WTC11 (cell line): ENCODE measurements at regions not wholly inside any gene's neighbourhood (a gene's known extent, or its start where the extent isn't known, plus 50 kb on each side); places are given as distances from the start of the nearest gene placed in this dataset.

ENCODE experiments used
- ATAC-seq: fragments of 200-7000 bp; cut with Tn5 transposase; 2 replicates; pipeline ENCODE4 v1.10.0; 2021; ENCODE audit warnings: mild to moderate bottlenecking, moderate library complexity
- CTCF ChIA-PET: fragments of 300-600 bp; sonication (Branson Sonifier 250); formaldehyde crosslinking; loops from one replicate; lab custom pipeline; 2021; ENCODE audit warnings: antibody characterized with exemption; lab: Charles Lee
- POLR2A ChIA-PET: fragments of 350-600 bp; sonication (Branson Sonifier 250); formaldehyde crosslinking; loops from one replicate; lab custom pipeline; 2021; ENCODE audit warnings: antibody characterized with exemption; lab: Charles Lee
- DNase-seq: peaks from one replicate; pipeline ENCODE4 v3.0.0; 2021; ENCODE audit warnings: low spot score
- H3K27ac Mint-ChIP-seq: 2 replicates; pipeline ENCODE4 v1.8.0; 2021; ENCODE audit warnings: mixed read lengths
- H3K27me3 Mint-ChIP-seq: 2 replicates; pipeline ENCODE4 v1.8.0; 2021; ENCODE audit warnings: low read depth, mild to moderate bottlenecking, moderate library complexity, mixed read lengths
- H3K36me3 Mint-ChIP-seq: 2 replicates; pipeline ENCODE4 v1.8.0; 2021; ENCODE audit warnings: mixed read lengths
- H3K4me1 Mint-ChIP-seq: 2 replicates; pipeline ENCODE4 v1.8.0; 2022; ENCODE audit warnings: mixed read lengths
- H3K4me3 Mint-ChIP-seq: 2 replicates; pipeline ENCODE4 v1.8.0; 2021; ENCODE audit warnings: mild to moderate bottlenecking, moderate library complexity, mixed read lengths
- H3K9me3 Mint-ChIP-seq: 2 replicates; pipeline ENCODE4 v1.8.0; 2021; ENCODE audit warnings: mixed read lengths
- CREB1 ChIP-seq: sonication (generic); formaldehyde crosslinking; IDR thresholded peaks from 2 replicates; pipeline ENCODE4 v1.8.0; 2023; ENCODE audit warnings: mild to moderate bottlenecking, missing genetic modification reagents
- IRF2 ChIP-seq: sonication (generic); formaldehyde crosslinking; IDR thresholded peaks from 2 replicates; pipeline ENCODE4 v1.8.0; 2022; ENCODE audit warnings: low read depth, missing genetic modification reagents, borderline replicate concordance
- KAT7 ChIP-seq: sonication (generic); formaldehyde crosslinking; IDR thresholded peaks from 2 replicates; pipeline ENCODE4 v1.8.1; 2023; ENCODE audit warnings: missing genetic modification reagents, mild to moderate bottlenecking, borderline replicate concordance
- MYBL2 ChIP-seq: sonication (generic); formaldehyde crosslinking; IDR thresholded peaks from 2 replicates; pipeline ENCODE4 v1.8.1; 2023; ENCODE audit warnings: mild to moderate bottlenecking, moderate library complexity, missing genetic modification reagents
- NFATC4 ChIP-seq: fragments of 250-450 bp; sonication (Bioruptor Pico); IDR thresholded peaks from 2 replicates; pipeline ENCODE4 v1.9.0; 2021; ENCODE audit warnings: mild to moderate bottlenecking
- NFYB ChIP-seq: sonication (generic); formaldehyde crosslinking; conservative IDR thresholded peaks from 2 replicates; pipeline ENCODE4 v1.8.0; 2022; ENCODE audit warnings: low read depth, missing genetic modification reagents
- TCF7 ChIP-seq: sonication (generic); formaldehyde crosslinking; IDR thresholded peaks from 2 replicates; pipeline ENCODE4 v1.8.0; 2022; ENCODE audit warnings: mild to moderate bottlenecking, low read depth, missing genetic modification reagents, moderate library complexity
- TEAD1 ChIP-seq: sonication (generic); formaldehyde crosslinking; IDR thresholded peaks from 2 replicates; pipeline ENCODE4 v1.8.0; 2022; ENCODE audit warnings: mild to moderate bottlenecking, missing genetic modification reagents
- ZBTB21 ChIP-seq: sonication (generic); formaldehyde crosslinking; IDR thresholded peaks from 2 replicates; pipeline ENCODE4 v1.8.1; 2023; ENCODE audit warnings: mild to moderate bottlenecking, missing genetic modification reagents, borderline replicate concordance
- ZNF396 ChIP-seq: fragments of 250-450 bp; sonication (Bioruptor Pico); IDR thresholded peaks from 2 replicates; pipeline ENCODE4 v1.8.0; 2021; ENCODE audit warnings: mild to moderate bottlenecking, moderate library complexity, borderline replicate concordance
- ZNF671 ChIP-seq: fragments of 250-450 bp; sonication (Bioruptor Pico); IDR thresholded peaks from 2 replicates; pipeline ENCODE4 v1.8.0; 2021; ENCODE audit warnings: mild to moderate bottlenecking
- TF ChIP-seq, protein P1 (sequence below): sonication (generic); formaldehyde crosslinking; IDR thresholded peaks from 2 replicates; pipeline ENCODE4 v1.8.0; 2022; ENCODE audit warnings: mild to moderate bottlenecking, missing genetic modification reagents
- TF ChIP-seq, protein P2 (sequence below): fragments of 250-450 bp; sonication (Bioruptor Pico); IDR thresholded peaks from 2 replicates; pipeline ENCODE4 v1.9.0; 2021; ENCODE audit warnings: mild to moderate bottlenecking, borderline replicate concordance
- TF ChIP-seq, protein P3 (sequence below): sonication (generic); formaldehyde crosslinking; IDR thresholded peaks from 2 replicates; pipeline ENCODE4 v1.8.0; 2023; ENCODE audit warnings: missing genetic modification reagents, mild to moderate bottlenecking, borderline replicate concordance
- TF ChIP-seq, protein P4 (sequence below): fragments of 250-450 bp; sonication (Bioruptor Pico); conservative IDR thresholded peaks from 2 replicates; pipeline ENCODE4 v1.9.0; 2021; ENCODE audit warnings: mild to moderate bottlenecking
- TF ChIP-seq, protein P5 (sequence below): sonication (generic); formaldehyde crosslinking; IDR thresholded peaks from 2 replicates; pipeline ENCODE4 v1.8.0; 2022; ENCODE audit warnings: mild to moderate bottlenecking, missing genetic modification reagents
- TF ChIP-seq, protein P6 (sequence below): sonication (generic); formaldehyde crosslinking; IDR thresholded peaks from 2 replicates; pipeline ENCODE4 v1.8.1; 2023; ENCODE audit warnings: mild to moderate bottlenecking, missing genetic modification reagents
- TF ChIP-seq, protein P7 (sequence below): sonication (generic); formaldehyde crosslinking; IDR thresholded peaks from 2 replicates; pipeline ENCODE4 v1.8.1; 2022; ENCODE audit warnings: missing genetic modification reagents, borderline replicate concordance
- TF ChIP-seq, protein P8 (sequence below): sonication (generic); formaldehyde crosslinking; IDR thresholded peaks from 2 replicates; pipeline ENCODE4 v1.8.0; 2022; ENCODE audit warnings: mild to moderate bottlenecking, missing genetic modification reagents

DNA sequence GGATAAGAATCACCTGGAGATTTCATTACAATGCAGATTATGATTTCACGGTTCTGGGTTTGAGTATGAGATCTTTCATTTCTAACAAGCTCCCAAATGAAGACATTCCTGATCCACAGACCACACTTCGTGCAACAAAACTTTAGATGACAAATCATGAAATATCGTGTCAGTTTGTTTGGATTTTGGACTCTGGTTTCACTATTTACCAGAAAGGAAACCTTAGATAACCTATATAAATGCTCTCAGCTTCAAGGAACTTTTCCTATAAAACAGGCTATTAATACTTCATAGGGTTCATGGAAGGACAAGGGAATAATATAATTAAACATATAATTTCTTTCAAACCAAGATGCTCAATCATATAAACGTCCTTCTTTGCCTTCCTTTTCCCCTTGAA is 930.5 kb upstream of the SLC10A2 start:
- ChIA-PET POLR2A (no interaction called here), CTCF (no interaction called here)
- Mint-ChIP-seq H3K27me3 (no peaks in the 10 kb centered on the region), H3K27ac (no peak overlapping the region), H3K9me3 (peaks cover 9% of the 10 kb centered on the region; the same call in 1 of the 2 replicates), H3K36me3 (no peaks in the 10 kb centered on the region), H3K4me3 (no peak overlapping the region), H3K4me1 (no peaks in the 10 kb centered on the region)
- TF ChIP-seq, protein P1, sequence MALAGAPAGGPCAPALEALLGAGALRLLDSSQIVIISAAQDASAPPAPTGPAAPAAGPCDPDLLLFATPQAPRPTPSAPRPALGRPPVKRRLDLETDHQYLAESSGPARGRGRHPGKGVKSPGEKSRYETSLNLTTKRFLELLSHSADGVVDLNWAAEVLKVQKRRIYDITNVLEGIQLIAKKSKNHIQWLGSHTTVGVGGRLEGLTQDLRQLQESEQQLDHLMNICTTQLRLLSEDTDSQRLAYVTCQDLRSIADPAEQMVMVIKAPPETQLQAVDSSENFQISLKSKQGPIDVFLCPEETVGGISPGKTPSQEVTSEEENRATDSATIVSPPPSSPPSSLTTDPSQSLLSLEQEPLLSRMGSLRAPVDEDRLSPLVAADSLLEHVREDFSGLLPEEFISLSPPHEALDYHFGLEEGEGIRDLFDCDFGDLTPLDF (CRISPR knock-in tag) = no peak
- no peak for TF ChIP-seq ZNF671 (CRISPR knock-in tag)
- TF ChIP-seq ZBTB21 (CRISPR knock-in tag) = no peak
- ATAC-seq = no peak
- DNase-seq = no peak

DNA sequence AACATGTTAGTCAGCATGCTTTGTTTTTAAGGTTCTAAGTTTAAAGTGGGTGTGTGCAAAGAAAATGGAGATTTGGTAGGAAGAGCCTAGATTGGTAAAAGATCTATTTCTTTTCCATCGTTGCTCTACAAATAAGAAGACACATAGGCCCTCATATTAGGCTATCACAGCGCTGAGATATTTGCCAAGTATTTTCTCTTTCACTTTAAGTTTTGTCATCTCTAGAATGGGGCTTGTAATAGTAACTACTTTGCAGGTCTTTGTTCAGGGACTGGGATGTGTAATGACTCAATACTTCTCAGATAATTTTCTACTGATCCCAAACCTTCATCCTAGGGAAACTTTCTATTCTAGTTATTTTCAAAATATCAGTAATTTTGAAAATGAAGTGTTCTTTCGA is 917.7 kb upstream of the SLC10A2 start:
- Mint-ChIP-seq H3K4me1 (no peaks in the 10 kb centered on the region), H3K9me3 (no peaks in the 10 kb centered on the region), H3K36me3 (no peaks in the 10 kb centered on the region), H3K27ac (no peak overlapping the region), H3K27me3 (no peaks in the 10 kb centered on the region), H3K4me3 (no peak overlapping the region)
- ATAC-seq (no peak), DNase-seq (no peak)
- POLR2A ChIA-PET = no interaction called here
- CTCF ChIA-PET = no interaction called here
- TF ChIP-seq, protein P2, sequence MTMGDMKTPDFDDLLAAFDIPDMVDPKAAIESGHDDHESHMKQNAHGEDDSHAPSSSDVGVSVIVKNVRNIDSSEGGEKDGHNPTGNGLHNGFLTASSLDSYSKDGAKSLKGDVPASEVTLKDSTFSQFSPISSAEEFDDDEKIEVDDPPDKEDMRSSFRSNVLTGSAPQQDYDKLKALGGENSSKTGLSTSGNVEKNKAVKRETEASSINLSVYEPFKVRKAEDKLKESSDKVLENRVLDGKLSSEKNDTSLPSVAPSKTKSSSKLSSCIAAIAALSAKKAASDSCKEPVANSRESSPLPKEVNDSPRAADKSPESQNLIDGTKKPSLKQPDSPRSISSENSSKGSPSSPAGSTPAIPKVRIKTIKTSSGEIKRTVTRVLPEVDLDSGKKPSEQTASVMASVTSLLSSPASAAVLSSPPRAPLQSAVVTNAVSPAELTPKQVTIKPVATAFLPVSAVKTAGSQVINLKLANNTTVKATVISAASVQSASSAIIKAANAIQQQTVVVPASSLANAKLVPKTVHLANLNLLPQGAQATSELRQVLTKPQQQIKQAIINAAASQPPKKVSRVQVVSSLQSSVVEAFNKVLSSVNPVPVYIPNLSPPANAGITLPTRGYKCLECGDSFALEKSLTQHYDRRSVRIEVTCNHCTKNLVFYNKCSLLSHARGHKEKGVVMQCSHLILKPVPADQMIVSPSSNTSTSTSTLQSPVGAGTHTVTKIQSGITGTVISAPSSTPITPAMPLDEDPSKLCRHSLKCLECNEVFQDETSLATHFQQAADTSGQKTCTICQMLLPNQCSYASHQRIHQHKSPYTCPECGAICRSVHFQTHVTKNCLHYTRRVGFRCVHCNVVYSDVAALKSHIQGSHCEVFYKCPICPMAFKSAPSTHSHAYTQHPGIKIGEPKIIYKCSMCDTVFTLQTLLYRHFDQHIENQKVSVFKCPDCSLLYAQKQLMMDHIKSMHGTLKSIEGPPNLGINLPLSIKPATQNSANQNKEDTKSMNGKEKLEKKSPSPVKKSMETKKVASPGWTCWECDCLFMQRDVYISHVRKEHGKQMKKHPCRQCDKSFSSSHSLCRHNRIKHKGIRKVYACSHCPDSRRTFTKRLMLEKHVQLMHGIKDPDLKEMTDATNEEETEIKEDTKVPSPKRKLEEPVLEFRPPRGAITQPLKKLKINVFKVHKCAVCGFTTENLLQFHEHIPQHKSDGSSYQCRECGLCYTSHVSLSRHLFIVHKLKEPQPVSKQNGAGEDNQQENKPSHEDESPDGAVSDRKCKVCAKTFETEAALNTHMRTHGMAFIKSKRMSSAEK (CRISPR knock-in tag) = no peak
- TF ChIP-seq IRF2 (CRISPR knock-in tag) (no peak), NFATC4 (CRISPR knock-in tag) (no peak), ZNF396 (CRISPR knock-in tag) (no peak), TEAD1 (no peak), NFYB (no peak), TCF7 (CRISPR knock-in tag) (no peak), CREB1 (CRISPR knock-in tag) (no peak), KAT7 (CRISPR knock-in tag) (no peak), MYBL2 (CRISPR knock-in tag) (no peak)
- TF ChIP-seq, protein P3, sequence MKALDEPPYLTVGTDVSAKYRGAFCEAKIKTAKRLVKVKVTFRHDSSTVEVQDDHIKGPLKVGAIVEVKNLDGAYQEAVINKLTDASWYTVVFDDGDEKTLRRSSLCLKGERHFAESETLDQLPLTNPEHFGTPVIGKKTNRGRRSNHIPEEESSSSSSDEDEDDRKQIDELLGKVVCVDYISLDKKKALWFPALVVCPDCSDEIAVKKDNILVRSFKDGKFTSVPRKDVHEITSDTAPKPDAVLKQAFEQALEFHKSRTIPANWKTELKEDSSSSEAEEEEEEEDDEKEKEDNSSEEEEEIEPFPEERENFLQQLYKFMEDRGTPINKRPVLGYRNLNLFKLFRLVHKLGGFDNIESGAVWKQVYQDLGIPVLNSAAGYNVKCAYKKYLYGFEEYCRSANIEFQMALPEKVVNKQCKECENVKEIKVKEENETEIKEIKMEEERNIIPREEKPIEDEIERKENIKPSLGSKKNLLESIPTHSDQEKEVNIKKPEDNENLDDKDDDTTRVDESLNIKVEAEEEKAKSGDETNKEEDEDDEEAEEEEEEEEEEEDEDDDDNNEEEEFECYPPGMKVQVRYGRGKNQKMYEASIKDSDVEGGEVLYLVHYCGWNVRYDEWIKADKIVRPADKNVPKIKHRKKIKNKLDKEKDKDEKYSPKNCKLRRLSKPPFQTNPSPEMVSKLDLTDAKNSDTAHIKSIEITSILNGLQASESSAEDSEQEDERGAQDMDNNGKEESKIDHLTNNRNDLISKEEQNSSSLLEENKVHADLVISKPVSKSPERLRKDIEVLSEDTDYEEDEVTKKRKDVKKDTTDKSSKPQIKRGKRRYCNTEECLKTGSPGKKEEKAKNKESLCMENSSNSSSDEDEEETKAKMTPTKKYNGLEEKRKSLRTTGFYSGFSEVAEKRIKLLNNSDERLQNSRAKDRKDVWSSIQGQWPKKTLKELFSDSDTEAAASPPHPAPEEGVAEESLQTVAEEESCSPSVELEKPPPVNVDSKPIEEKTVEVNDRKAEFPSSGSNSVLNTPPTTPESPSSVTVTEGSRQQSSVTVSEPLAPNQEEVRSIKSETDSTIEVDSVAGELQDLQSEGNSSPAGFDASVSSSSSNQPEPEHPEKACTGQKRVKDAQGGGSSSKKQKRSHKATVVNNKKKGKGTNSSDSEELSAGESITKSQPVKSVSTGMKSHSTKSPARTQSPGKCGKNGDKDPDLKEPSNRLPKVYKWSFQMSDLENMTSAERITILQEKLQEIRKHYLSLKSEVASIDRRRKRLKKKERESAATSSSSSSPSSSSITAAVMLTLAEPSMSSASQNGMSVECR = no peak
- TF ChIP-seq, protein P4, sequence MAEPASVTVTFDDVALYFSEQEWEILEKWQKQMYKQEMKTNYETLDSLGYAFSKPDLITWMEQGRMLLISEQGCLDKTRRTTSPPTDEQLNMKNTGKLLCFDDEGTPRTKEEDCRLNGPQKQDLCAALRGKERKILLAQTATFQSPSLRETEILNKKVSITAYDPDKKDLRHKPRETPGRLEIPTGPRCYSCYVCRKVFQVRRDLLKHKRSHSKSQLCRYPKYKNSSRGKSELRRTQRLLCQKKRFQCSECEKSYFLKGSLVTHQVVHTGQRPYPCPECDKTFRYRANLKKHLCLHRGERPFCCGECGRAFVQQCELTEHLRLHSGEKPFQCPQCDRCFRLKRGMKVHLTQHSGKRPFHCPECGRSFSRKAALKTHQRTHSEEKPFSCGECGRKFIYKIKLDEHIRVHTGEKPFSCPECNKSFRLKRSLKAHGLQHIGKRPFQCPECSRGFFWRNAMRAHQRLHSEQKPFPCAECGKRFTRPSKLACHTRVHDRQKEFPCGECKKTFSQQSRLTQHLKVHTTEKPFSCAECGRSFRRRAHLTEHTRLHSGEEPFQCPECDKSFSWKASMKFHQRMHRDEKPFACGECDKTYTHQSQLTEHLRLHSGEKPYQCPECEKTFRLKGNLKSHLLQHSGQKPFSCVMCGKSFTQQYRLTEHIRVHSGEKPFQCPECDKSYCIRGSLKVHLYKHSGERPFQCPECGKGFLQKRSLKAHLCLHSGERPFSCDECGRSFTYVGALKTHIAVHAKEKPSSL (CRISPR knock-in tag) = no peak
- TF ChIP-seq, protein P5, sequence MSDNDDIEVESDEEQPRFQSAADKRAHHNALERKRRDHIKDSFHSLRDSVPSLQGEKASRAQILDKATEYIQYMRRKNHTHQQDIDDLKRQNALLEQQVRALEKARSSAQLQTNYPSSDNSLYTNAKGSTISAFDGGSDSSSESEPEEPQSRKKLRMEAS = no peak
- TF ChIP-seq, protein P6, sequence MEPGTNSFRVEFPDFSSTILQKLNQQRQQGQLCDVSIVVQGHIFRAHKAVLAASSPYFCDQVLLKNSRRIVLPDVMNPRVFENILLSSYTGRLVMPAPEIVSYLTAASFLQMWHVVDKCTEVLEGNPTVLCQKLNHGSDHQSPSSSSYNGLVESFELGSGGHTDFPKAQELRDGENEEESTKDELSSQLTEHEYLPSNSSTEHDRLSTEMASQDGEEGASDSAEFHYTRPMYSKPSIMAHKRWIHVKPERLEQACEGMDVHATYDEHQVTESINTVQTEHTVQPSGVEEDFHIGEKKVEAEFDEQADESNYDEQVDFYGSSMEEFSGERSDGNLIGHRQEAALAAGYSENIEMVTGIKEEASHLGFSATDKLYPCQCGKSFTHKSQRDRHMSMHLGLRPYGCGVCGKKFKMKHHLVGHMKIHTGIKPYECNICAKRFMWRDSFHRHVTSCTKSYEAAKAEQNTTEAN = no peak
- TF ChIP-seq, protein P7, sequence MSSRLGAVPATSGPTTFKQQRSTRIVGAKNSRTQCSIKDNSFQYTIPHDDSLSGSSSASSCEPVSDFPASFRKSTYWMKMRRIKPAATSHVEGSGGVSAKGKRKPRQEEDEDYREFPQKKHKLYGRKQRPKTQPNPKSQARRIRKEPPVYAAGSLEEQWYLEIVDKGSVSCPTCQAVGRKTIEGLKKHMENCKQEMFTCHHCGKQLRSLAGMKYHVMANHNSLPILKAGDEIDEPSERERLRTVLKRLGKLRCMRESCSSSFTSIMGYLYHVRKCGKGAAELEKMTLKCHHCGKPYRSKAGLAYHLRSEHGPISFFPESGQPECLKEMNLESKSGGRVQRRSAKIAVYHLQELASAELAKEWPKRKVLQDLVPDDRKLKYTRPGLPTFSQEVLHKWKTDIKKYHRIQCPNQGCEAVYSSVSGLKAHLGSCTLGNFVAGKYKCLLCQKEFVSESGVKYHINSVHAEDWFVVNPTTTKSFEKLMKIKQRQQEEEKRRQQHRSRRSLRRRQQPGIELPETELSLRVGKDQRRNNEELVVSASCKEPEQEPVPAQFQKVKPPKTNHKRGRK (CRISPR knock-in tag) = no peak
- TF ChIP-seq, protein P8, sequence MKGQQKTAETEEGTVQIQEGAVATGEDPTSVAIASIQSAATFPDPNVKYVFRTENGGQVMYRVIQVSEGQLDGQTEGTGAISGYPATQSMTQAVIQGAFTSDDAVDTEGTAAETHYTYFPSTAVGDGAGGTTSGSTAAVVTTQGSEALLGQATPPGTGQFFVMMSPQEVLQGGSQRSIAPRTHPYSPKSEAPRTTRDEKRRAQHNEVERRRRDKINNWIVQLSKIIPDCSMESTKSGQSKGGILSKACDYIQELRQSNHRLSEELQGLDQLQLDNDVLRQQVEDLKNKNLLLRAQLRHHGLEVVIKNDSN (CRISPR knock-in tag) = no peak
